Peyer's patch (tissue), 4 donors: ENCODE measurements at regions not wholly inside any gene's neighbourhood (a gene's known extent, or its start where the extent isn't known, plus 50 kb on each side); places are given as distances from the start of the nearest gene placed in this dataset.

Source experiments
- DNase-seq, 3 donors: peaks; one replicate each; pipeline ENCODE4 v3.0.0-alpha.2; 2017 to 2019
- H3K27ac ChIP-seq, 4 donors: fragments of 200-600 bp; sonication (generic); one replicate each; pipeline ENCODE4 v1.5.1; 2016 to 2019
- H3K27me3 ChIP-seq, 2 donors: fragments of 200-600 bp; sonication (generic); one replicate each; pipeline ENCODE4 v1.5.1; 2019
- H3K36me3 ChIP-seq, 3 donors: fragments of 200-600 bp; sonication (generic); one replicate each; pipeline ENCODE4 v1.5.1; 2016 to 2019
- H3K4me1 ChIP-seq, 4 donors: fragments of 200-600 bp; sonication (generic); one replicate each; pipeline ENCODE4 v1.5.1; 2016 to 2019
- H3K4me3 ChIP-seq, 4 donors: fragments of 200-600 bp; sonication (generic); 1 replicate in 3 of 4; 2 replicates in 1 of 4; pipeline ENCODE4 v1.5.1; 2016 to 2019; ENCODE audit warnings: mild to moderate bottlenecking in 1 of 4
- H3K9me3 ChIP-seq, 4 donors: fragments of 200-600 bp; sonication (generic); one replicate each; pipeline ENCODE4 v1.5.1; 2016 to 2019; ENCODE audit warnings: mild to moderate bottlenecking in 1 of 4
- POLR2A ChIP-seq, 2 donors: fragments of 450-650 bp; IDR thresholded peaks; one replicate each; pipeline ENCODE4 v1.5.1; 2017; ENCODE audit warnings: antibody characterized with exemption in 2 of 2, mild to moderate bottlenecking in 2 of 2, moderate library complexity in 2 of 2
- TF ChIP-seq, protein P1 (sequence below), 6 experiments: fragments of 450-650 bp in 4 of 6; fragments of 200-600 bp in 2 of 6; sonication (generic) in 1 of 6; IDR thresholded peaks; one replicate each; pipeline ENCODE4 v1.5.1; 2017 to 2019; ENCODE audit warnings: antibody characterized with exemption in 6 of 6, mild to moderate bottlenecking in 3 of 6, moderate library complexity in 1 of 6

DNA sequence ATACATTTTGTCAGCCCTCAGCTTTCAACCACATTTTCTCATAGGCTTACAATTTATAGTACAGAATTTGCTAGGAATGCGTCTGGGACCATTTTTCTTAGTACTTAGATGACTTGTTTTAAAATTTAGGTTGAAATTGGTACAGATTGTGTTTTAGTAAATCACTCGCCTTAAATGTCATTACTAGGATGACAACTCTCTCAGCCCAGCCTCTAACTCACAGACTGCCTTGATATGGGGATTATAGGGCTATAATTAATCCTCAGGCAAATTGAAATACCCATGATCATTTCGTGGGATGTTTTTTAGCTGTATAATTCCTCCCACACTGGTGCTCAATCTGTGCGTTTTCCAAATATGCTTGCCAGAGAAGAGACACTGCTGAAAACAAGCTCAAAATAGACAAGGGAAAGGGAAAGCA lies 299.7 kb upstream of the AKR1E2 start:
- DNase-seq: no peak
- Histone ChIP-seq H3K27ac (no peak overlapping the region), H3K36me3 (no peaks in the 10 kb centered on the region), H3K4me3 (no peak overlapping the region), H3K4me1 (no peaks in the 10 kb centered on the region), H3K27me3 (no peaks in the 10 kb centered on the region), H3K9me3 (no peaks in the 10 kb centered on the region)
- TF ChIP-seq POLR2A (IDR thresholded peaks at IDR 0.05): no peak

DNA sequence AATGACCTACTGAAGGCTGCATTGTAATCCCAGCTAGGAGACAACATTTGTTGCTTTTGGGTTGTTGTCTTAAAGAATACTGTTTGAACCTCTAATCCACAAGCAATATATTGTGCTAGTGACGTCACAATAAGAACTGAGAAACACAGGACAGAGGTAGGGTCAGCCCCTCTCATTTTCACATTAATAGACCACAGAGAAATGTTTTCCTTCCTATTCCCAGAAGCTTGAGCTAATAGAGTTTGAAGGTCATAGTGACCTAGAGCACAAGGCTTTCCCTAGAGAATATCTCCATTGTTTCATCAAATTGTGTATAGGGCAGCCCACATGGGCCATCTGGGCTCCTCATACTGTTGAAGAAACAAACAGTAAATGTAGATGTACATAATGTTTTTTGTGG lies 300.9 kb upstream of the AKR1E2 start:
- no peak overlapping the region for H3K27ac ChIP-seq
- TF ChIP-seq POLR2A (IDR thresholded peaks at IDR 0.05): no peak
- TF ChIP-seq, protein P1, sequence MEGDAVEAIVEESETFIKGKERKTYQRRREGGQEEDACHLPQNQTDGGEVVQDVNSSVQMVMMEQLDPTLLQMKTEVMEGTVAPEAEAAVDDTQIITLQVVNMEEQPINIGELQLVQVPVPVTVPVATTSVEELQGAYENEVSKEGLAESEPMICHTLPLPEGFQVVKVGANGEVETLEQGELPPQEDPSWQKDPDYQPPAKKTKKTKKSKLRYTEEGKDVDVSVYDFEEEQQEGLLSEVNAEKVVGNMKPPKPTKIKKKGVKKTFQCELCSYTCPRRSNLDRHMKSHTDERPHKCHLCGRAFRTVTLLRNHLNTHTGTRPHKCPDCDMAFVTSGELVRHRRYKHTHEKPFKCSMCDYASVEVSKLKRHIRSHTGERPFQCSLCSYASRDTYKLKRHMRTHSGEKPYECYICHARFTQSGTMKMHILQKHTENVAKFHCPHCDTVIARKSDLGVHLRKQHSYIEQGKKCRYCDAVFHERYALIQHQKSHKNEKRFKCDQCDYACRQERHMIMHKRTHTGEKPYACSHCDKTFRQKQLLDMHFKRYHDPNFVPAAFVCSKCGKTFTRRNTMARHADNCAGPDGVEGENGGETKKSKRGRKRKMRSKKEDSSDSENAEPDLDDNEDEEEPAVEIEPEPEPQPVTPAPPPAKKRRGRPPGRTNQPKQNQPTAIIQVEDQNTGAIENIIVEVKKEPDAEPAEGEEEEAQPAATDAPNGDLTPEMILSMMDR (IDR thresholded peaks at IDR 0.05): no peak
- DNase-seq: no peak
- no peaks in the 10 kb centered on the region for H3K9me3 ChIP-seq
- H3K36me3 ChIP-seq: no peaks in the 10 kb centered on the region
- H3K4me3 ChIP-seq: no peak overlapping the region
- H3K27me3 ChIP-seq: no peaks in the 10 kb centered on the region
- H3K4me1 ChIP-seq: no peaks in the 10 kb centered on the region

- Histone ChIP-seq H3K4me3 (no peak overlapping the region), H3K36me3 (no peaks in the 10 kb centered on the region), H3K27me3 (no peaks in the 10 kb centered on the region), H3K4me1 (no peaks in the 10 kb centered on the region), H3K27ac (no peak overlapping the region), H3K9me3 (no peaks in the 10 kb centered on the region)
- no peak for DNase-seq
- no peak for TF ChIP-seq POLR2A (IDR thresholded peaks at IDR 0.05)
- TF ChIP-seq, protein P1 (IDR thresholded peaks at IDR 0.05): no peak
These were observed 303.6 kb upstream of the AKR1E2 start for GRCh38 chr10:4522296-4523000.

GRCh38 chr10:4519658-4520402 lies 306.2 kb upstream of the AKR1E2 start:
- TF ChIP-seq, protein P1 (IDR thresholded peaks at IDR 0.05): no peak
- TF ChIP-seq POLR2A (IDR thresholded peaks at IDR 0.05): no peak
- no peak overlapping the region for H3K27ac ChIP-seq
- DNase-seq: no peak
- no peaks in the 10 kb centered on the region for H3K4me1 ChIP-seq
- no peak overlapping the region for H3K4me3 ChIP-seq
- no peaks in the 10 kb centered on the region for H3K9me3 ChIP-seq
- H3K27me3 ChIP-seq: no peaks in the 10 kb centered on the region
- H3K36me3 ChIP-seq: no peaks in the 10 kb centered on the region

- TF ChIP-seq POLR2A (IDR thresholded peaks at IDR 0.05): no peak
- TF ChIP-seq, protein P1 (IDR thresholded peaks at IDR 0.05): no peak
- Histone ChIP-seq H3K27me3 (no peaks in the 10 kb centered on the region), H3K4me3 (no peak overlapping the region), H3K4me1 (no peaks in the 10 kb centered on the region), H3K36me3 (no peaks in the 10 kb centered on the region), H3K9me3 (no peaks in the 10 kb centered on the region), H3K27ac (no peak overlapping the region)
- no peak for DNase-seq
These were observed 308.3 kb upstream of the AKR1E2 start for GRCh38 chr10:4517746-4518145.

DNA sequence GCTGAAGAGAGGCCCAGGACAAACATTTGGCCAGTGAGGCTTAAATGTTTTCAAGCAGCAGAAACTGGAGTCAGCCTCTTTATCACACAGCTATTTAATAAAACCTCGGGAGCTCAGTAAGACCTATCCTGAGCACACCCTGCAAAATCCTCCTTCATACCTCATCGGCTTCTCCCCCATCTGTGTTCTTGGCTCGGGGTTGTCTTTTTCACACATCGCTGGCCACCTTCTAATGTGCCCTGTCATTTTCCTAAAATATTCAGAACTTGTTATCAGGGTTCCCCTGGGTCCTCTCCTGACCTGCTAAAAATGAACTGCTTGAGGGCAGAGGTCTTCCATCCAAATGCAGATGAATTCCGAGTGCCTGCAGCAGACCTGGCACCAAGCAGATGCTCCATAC lies 310.3 kb upstream of the AKR1E2 start:
- no peaks in the 10 kb centered on the region for H3K9me3 ChIP-seq
- DNase-seq: no peak
- H3K4me1 ChIP-seq: no peaks in the 10 kb centered on the region
- TF ChIP-seq, protein P1 (IDR thresholded peaks at IDR 0.05): no peak
- no peak for TF ChIP-seq POLR2A (IDR thresholded peaks at IDR 0.05)
- H3K27ac ChIP-seq: peak overlapping the region in 1 of 4 donors; percentile 29
- no peak overlapping the region for H3K4me3 ChIP-seq
- H3K36me3 ChIP-seq: no peaks in the 10 kb centered on the region
- H3K27me3 ChIP-seq: no peaks in the 10 kb centered on the region
